HepG2 (cell line): ENCODE measurements at regions not wholly inside any gene's neighbourhood (a gene's known extent, or its start where the extent isn't known, plus 50 kb on each side); places are given as distances from the start of the nearest gene placed in this dataset.

Source experiments
- NR2C2 ChIP-seq: sonication (generic); formaldehyde crosslinking; IDR thresholded peaks from 2 replicates; pipeline ENCODE4 v1.4.0; 2020; ENCODE audit warnings: missing genetic modification reagents, mild to moderate bottlenecking, moderate library complexity, borderline replicate concordance
- YY1 ChIP-seq: IDR thresholded peaks from 2 replicates; pipeline ENCODE4 v1.6.1; 2011; ENCODE audit warnings: low read length, low read depth, moderate library complexity, mild to moderate bottlenecking; ENCODE audit not compliant: insufficient read depth, insufficient replicate concordance
- TF ChIP-seq, protein P1 (sequence below): sonication (generic); formaldehyde crosslinking; conservative IDR thresholded peaks from 2 replicates; pipeline ENCODE4 v1.8.0; 2022; ENCODE audit warnings: mild to moderate bottlenecking, moderate library complexity, missing genetic modification reagents

DNA sequence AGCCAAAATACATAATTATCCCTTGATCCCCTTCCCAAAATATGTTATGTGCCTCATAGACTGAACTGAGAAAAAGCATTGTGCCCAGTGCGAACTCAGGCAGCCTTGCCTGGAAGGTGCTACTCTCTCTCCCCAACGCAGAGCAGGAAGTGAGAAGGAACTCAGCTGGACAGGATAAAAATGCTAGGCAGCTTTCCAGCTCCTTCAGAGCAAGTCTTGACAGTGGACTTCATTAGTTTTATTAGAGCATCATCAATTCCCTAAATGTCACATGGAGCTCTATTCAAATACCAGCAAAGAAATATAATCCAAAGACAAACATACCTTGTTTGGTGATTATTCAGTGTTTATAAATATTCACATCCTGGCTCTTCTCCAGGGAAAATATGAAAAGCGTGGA is 202.4 kb downstream of the RFC3 start:
- TF ChIP-seq YY1 (no peak), NR2C2 (CRISPR knock-in tag) (no peak)
- TF ChIP-seq, protein P1, sequence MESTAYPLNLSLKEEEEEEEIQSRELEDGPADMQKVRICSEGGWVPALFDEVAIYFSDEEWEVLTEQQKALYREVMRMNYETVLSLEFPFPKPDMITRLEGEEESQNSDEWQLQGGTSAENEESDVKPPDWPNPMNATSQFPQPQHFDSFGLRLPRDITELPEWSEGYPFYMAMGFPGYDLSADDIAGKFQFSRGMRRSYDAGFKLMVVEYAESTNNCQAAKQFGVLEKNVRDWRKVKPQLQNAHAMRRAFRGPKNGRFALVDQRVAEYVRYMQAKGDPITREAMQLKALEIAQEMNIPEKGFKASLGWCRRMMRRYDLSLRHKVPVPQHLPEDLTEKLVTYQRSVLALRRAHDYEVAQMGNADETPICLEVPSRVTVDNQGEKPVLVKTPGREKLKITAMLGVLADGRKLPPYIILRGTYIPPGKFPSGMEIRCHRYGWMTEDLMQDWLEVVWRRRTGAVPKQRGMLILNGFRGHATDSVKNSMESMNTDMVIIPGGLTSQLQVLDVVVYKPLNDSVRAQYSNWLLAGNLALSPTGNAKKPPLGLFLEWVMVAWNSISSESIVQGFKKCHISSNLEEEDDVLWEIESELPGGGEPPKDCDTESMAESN (CRISPR knock-in tag): no peak
